MCF 10A (cell line): ENCODE measurements at regions not wholly inside any gene's neighbourhood (a gene's known extent, or its start where the extent isn't known, plus 50 kb on each side); places are given as distances from the start of the nearest gene placed in this dataset.
"Not testable (repeated sequence)": the region's sequence is repeated elsewhere in the genome, so short reads cannot be mapped to it uniquely, and the experiment has no call there.

Experiments used
- BruUV-seq: library from RNA; stranded (reverse); fragments of 400-500 nt; replicated peaks from 2 replicates; lab custom pipeline; 2021; lab: Mats Ljungman, UMichigan
- CTCF ChIA-PET: fragments of 300-600 bp; sonication (Branson Sonifier 250); formaldehyde crosslinking; extraction: SDS; loops from one replicate; lab custom pipeline; 2021; ENCODE audit warnings: antibody characterized with exemption, inconsistent platforms; lab: Yijun Ruan, JAX
- POLR2A ChIA-PET: fragments of 300-600, 350-650 bp; sonication (Branson Sonifier 250); formaldehyde crosslinking; extraction: SDS; loops from one replicate; lab custom pipeline; 2020; ENCODE audit warnings: antibody characterized with exemption, inconsistent platforms; lab: Yijun Ruan, JAX
- DNase-seq: peaks from one replicate; pipeline ENCODE4 v3.0.0-alpha.2; 2018; ENCODE audit not compliant: unreplicated experiment
- H3K27ac Mint-ChIP-seq: one replicate; pipeline ENCODE4 v1.8.0; 2022; ENCODE audit warnings: mild to moderate bottlenecking, low read depth, mixed read lengths; ENCODE audit not compliant: unreplicated experiment
- H3K27me3 Mint-ChIP-seq: one replicate; pipeline ENCODE4 v1.8.0; 2022; ENCODE audit warnings: mixed read lengths; ENCODE audit not compliant: insufficient read depth, unreplicated experiment
- H3K36me3 Mint-ChIP-seq: one replicate; pipeline ENCODE4 v1.8.0; 2022; ENCODE audit warnings: mild to moderate bottlenecking, moderate library complexity, mixed read lengths; ENCODE audit not compliant: insufficient read depth, unreplicated experiment
- H3K4me1 Mint-ChIP-seq: one replicate; pipeline ENCODE4 v1.8.0; 2022; ENCODE audit warnings: mixed read lengths; ENCODE audit not compliant: insufficient read depth, unreplicated experiment
- H3K4me3 Mint-ChIP-seq: one replicate; pipeline ENCODE4 v1.8.0; 2022; ENCODE audit warnings: mild to moderate bottlenecking, moderate library complexity, mixed read lengths; ENCODE audit not compliant: unreplicated experiment
- H3K9me3 Mint-ChIP-seq: one replicate; pipeline ENCODE4 v1.8.0; 2022; ENCODE audit warnings: mixed read lengths; ENCODE audit not compliant: unreplicated experiment
- CTCF ChIP-seq: fragments of 200-600 bp; IDR thresholded peaks from one replicate; pipeline ENCODE4 v1.8.0; 2022; ENCODE audit warnings: antibody characterized with exemption, mild to moderate bottlenecking; ENCODE audit not compliant: unreplicated experiment
- intact Hi-C: fragments of 100-400 bp; cut with micrococcal nuclease; formaldehyde crosslinking; loops from 2 replicates; pipeline ENCODE4 v1.14.1; 2022

- H3K36me3 Mint-ChIP-seq = no peaks in the 10 kb centered on the region
- no peak overlapping the region for H3K27ac Mint-ChIP-seq
- intact Hi-C loops = no loop called here
- no TSS peak for BruUV-seq
- POLR2A ChIA-PET = interaction anchor here (1.6 kb wide), 1 partner anchor 11 kb away, joined by 6 read pairs; no protein-coding TSS in a partner anchor
- H3K27me3 Mint-ChIP-seq = no peaks in the 10 kb centered on the region
- H3K9me3 Mint-ChIP-seq = no peaks in the 10 kb centered on the region
- TF ChIP-seq CTCF = no peak
- H3K4me3 Mint-ChIP-seq = no peak overlapping the region
- CTCF ChIA-PET = interaction anchor here (0.6 to 1.2 kb wide), 4 partner anchors 21 to 1252 kb away, joined by 3 to 7 read pairs (median 4); no protein-coding TSS in a partner anchor
- DNase-seq = no peak
- no peaks in the 10 kb centered on the region for H3K4me1 Mint-ChIP-seq
Measured at GRCh38 chr5:57358796-57359592, 123.6 kb downstream of the ACTBL2 start.

- POLR2A ChIA-PET, CTCF ChIA-PET, BruUV-seq, DNase-seq, H3K4me1 Mint-ChIP-seq, H3K4me3 Mint-ChIP-seq, H3K9me3 Mint-ChIP-seq, intact Hi-C loops, H3K36me3 Mint-ChIP-seq, H3K27me3 Mint-ChIP-seq, H3K27ac Mint-ChIP-seq: not testable (repeated sequence)
Measured at GRCh38 chr5:57356850-57357249, 125.8 kb downstream of the ACTBL2 start.

- CTCF ChIA-PET = no interaction called here
- no peak for TF ChIP-seq CTCF
- no peaks in the 10 kb centered on the region for H3K9me3 Mint-ChIP-seq
- intact Hi-C loops = no loop called here
- H3K4me1 Mint-ChIP-seq = peaks cover 16% of the 10 kb centered on the region
- H3K27me3 Mint-ChIP-seq = no peaks in the 10 kb centered on the region
- no peaks in the 10 kb centered on the region for H3K36me3 Mint-ChIP-seq
- no TSS peak for BruUV-seq
- H3K27ac Mint-ChIP-seq = no peak overlapping the region
- POLR2A ChIA-PET = interaction anchor here (1.0 kb wide), 1 partner anchor 17 kb away, joined by 3 read pairs; no protein-coding TSS in a partner anchor
- no peak overlapping the region for H3K4me3 Mint-ChIP-seq
- DNase-seq = no peak
Measured at GRCh38 chr5:57349214-57349613, 133.4 kb downstream of the ACTBL2 start.

GRCh38 chr5:57348376-57349140, 134.1 kb downstream of the ACTBL2 start:
- ChIA-PET POLR2A (interaction anchor here (1.0 to 1.2 kb wide), 2 partner anchors 9 to 17 kb away, joined by 3 to 6 read pairs; no protein-coding TSS in a partner anchor), CTCF (interaction anchor here (0.5 to 1.1 kb wide), 2 partner anchors 20 to 1663 kb away, joined by 3 read pairs; no protein-coding TSS in a partner anchor)
- TF ChIP-seq CTCF = no peak
- no peak for DNase-seq
- Mint-ChIP-seq H3K4me3 (no peak overlapping the region), H3K9me3 (no peaks in the 10 kb centered on the region), H3K4me1 (peaks cover 16% of the 10 kb centered on the region), H3K27ac (no peak overlapping the region), H3K36me3 (no peaks in the 10 kb centered on the region), H3K27me3 (no peaks in the 10 kb centered on the region)
- intact Hi-C loops = no loop called here
- BruUV-seq = no TSS peak
